PFSK-1 (cell line): ENCODE measurements at regions not wholly inside any gene's neighbourhood (a gene's known extent, or its start where the extent isn't known, plus 50 kb on each side); places are given as distances from the start of the nearest gene placed in this dataset.

Experiments used
- FOXP2 ChIP-seq: optimal IDR thresholded peaks from 2 replicates; pipeline ENCODE3; 2011; ENCODE audit warnings: borderline replicate concordance, control low read depth, inconsistent platforms; ENCODE audit not compliant: insufficient read depth; ENCODE audit errors: extremely low read length, extremely low read depth
- POLR2AphosphoS5 ChIP-seq: IDR thresholded peaks from 2 replicates; pipeline ENCODE4 v1.6.1; 2012; ENCODE audit warnings: low read depth, mild to moderate bottlenecking, control low read depth, low read length, moderate library complexity
- REST ChIP-seq, 2 experiments: IDR thresholded peaks; 2 replicates each; pipeline versions ENCODE4 v1.6.1 to v1.8.0; 2011 to 2012; ENCODE audit warnings: low read depth in 2 of 2, low read length in 2 of 2, control low read depth in 1 of 2, inconsistent platforms in 1 of 2, mild to moderate bottlenecking in 1 of 2, moderate library complexity in 1 of 2; ENCODE audit not compliant: insufficient read depth in 1 of 2
- SIN3A ChIP-seq: IDR thresholded peaks from 2 replicates; pipeline ENCODE4 v1.6.1; 2012; ENCODE audit warnings: mild to moderate bottlenecking, low read length, moderate library complexity, borderline replicate concordance; ENCODE audit not compliant: insufficient read depth
- TAF1 ChIP-seq: IDR thresholded peaks from 2 replicates; pipeline ENCODE4 v1.6.1; 2012; ENCODE audit warnings: low read length, control low read depth, borderline replicate concordance; ENCODE audit not compliant: insufficient read depth

DNA sequence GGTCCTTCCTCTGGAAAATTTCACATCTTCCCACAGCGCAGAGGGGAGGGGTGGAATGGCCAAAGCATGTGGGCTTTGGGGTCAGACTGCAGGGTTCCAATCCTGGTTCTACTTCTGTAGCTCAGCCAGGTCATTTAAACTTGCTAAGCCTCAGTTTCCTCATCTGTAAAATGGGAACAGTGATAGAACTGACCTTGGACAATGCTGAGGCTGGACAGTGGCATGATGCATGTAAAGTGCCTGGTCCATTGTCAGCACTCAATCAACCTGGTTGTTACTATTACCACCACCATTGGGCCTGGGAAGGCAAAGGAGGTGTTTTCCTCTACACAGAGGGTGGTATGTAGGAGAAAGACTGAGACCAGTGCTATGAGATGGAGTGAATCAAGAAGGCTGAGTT is 162.8 kb downstream of the VRK1 start:
- TF ChIP-seq POLR2AphosphoS5 (no peak), TAF1 (no peak), REST (IDR thresholded peaks at IDR 0.05; ENCODE audit: insufficient read depth in 1 of 2, low read depth in 2 of 2, low read length in 2 of 2) (no peak), SIN3A (no peak), FOXP2 (no peak)
